ENCODE measurements at regions not wholly inside any gene's neighbourhood (a gene's known extent, or its start where the extent isn't known, plus 50 kb on each side); places are given as distances from the start of the nearest gene placed in this dataset.

- Mint-ChIP-seq H3K4me1 (ENCODE audit: low read depth) (no peaks in the 10 kb centered on the region), H3K27ac (no peak overlapping the region), H3K9me3 (no peaks in the 10 kb centered on the region), H3K27me3 (no peaks in the 10 kb centered on the region), H3K4me3 (no peak overlapping the region), H3K36me3 (ENCODE audit: low read depth) (no peaks in the 10 kb centered on the region)
- no peak for DNase-seq
- H3K36me3 ChIP-seq (ENCODE audit: insufficient read depth, low read length) = no peaks in the 10 kb centered on the region
- ATAC-seq (ENCODE audit: poor library complexity) = no peak
- H3K9me3 ChIP-seq (ENCODE audit: control insufficient read depth in 1 of 2, insufficient read depth in 1 of 2, low read length in 2 of 2) = peaks cover 0 to 3% of the 10 kb centered on the region in 2 experiments
- no peak for TF ChIP-seq CTCF (IDR thresholded peaks at IDR 0.05)
- H3K4me1 ChIP-seq (ENCODE audit: insufficient read depth, low read length) = no peaks in the 10 kb centered on the region
- POLR2A ChIA-PET = no interaction called here
- no peak overlapping the region for H3K27ac ChIP-seq (ENCODE audit: low read depth in 1 of 2, low read length in 2 of 2)
- no peaks in the 10 kb centered on the region for H3K27me3 ChIP-seq (ENCODE audit: control insufficient read depth in 1 of 2, insufficient read depth in 2 of 2, low read length in 2 of 2)
- no peak overlapping the region for H3K4me3 ChIP-seq (ENCODE audit: low read length)
- CTCF ChIA-PET = no interaction called here
- intact Hi-C loops (cut with DNase I, micrococcal nuclease) = no loop called here
These were observed 379.5 kb upstream of the AGTR1 start for GRCh38 chr3:148318240-148318639.

- Mint-ChIP-seq H3K27me3 (no peaks in the 10 kb centered on the region), H3K9me3 (no peaks in the 10 kb centered on the region), H3K36me3 (ENCODE audit: low read depth) (no peaks in the 10 kb centered on the region), H3K27ac (no peak overlapping the region), H3K4me1 (ENCODE audit: low read depth) (no peaks in the 10 kb centered on the region), H3K4me3 (no peak overlapping the region)
- ATAC-seq (ENCODE audit: poor library complexity) (no peak), DNase-seq (peak in 3 of 14 experiments; percentile 5 to 20 (median 8))
- POLR2A ChIA-PET = no interaction called here
- no peak overlapping the region for H3K4me3 ChIP-seq (ENCODE audit: low read length)
- no peak for TF ChIP-seq CTCF (IDR thresholded peaks at IDR 0.05)
- intact Hi-C loops (cut with DNase I, micrococcal nuclease) = no loop called here
- no peaks in the 10 kb centered on the region for H3K4me1 ChIP-seq (ENCODE audit: insufficient read depth, low read length)
- H3K9me3 ChIP-seq (ENCODE audit: control insufficient read depth in 1 of 2, insufficient read depth in 1 of 2, low read length in 2 of 2) = peaks cover 0 to 3% of the 10 kb centered on the region in 2 experiments
- CTCF ChIA-PET = no interaction called here
- no peaks in the 10 kb centered on the region for H3K27me3 ChIP-seq (ENCODE audit: control insufficient read depth in 1 of 2, insufficient read depth in 2 of 2, low read length in 2 of 2)
- no peak overlapping the region for H3K27ac ChIP-seq (ENCODE audit: low read depth in 1 of 2, low read length in 2 of 2)
- no peaks in the 10 kb centered on the region for H3K36me3 ChIP-seq (ENCODE audit: insufficient read depth, low read length)
These were observed 378.4 kb upstream of the AGTR1 start for GRCh38 chr3:148319161-148319915.

- ChIA-PET POLR2A (no interaction called here), CTCF (no interaction called here)
- H3K9me3 ChIP-seq (ENCODE audit: control insufficient read depth in 1 of 2, insufficient read depth in 1 of 2, low read length in 2 of 2) = peaks cover 0 to 3% of the 10 kb centered on the region in 2 experiments
- ATAC-seq (ENCODE audit: poor library complexity) (no peak), DNase-seq (no peak)
- Mint-ChIP-seq H3K4me1 (ENCODE audit: low read depth) (no peaks in the 10 kb centered on the region), H3K27ac (no peak overlapping the region), H3K4me3 (no peak overlapping the region), H3K9me3 (no peaks in the 10 kb centered on the region), H3K27me3 (no peaks in the 10 kb centered on the region), H3K36me3 (ENCODE audit: low read depth) (no peaks in the 10 kb centered on the region)
- no peak overlapping the region for H3K27ac ChIP-seq (ENCODE audit: low read depth in 1 of 2, low read length in 2 of 2)
- H3K36me3 ChIP-seq (ENCODE audit: insufficient read depth, low read length) = no peaks in the 10 kb centered on the region
- no peak for TF ChIP-seq CTCF (IDR thresholded peaks at IDR 0.05)
- no peak overlapping the region for H3K4me3 ChIP-seq (ENCODE audit: low read length)
- intact Hi-C loops (cut with DNase I, micrococcal nuclease) = no loop called here
- H3K4me1 ChIP-seq (ENCODE audit: insufficient read depth, low read length) = no peaks in the 10 kb centered on the region
- no peaks in the 10 kb centered on the region for H3K27me3 ChIP-seq (ENCODE audit: control insufficient read depth in 1 of 2, insufficient read depth in 2 of 2, low read length in 2 of 2)
These were observed 377.7 kb upstream of the AGTR1 start for GRCh38 chr3:148319960-148320359.

Data from CD4-positive, alpha-beta T cell (primary cell).